DOHH2 (cell line): ENCODE measurements at regions not wholly inside any gene's neighbourhood (a gene's known extent, or its start where the extent isn't known, plus 50 kb on each side); places are given as distances from the start of the nearest gene placed in this dataset.

Experiments used
- EZH2phosphoT487 ChIP-seq: fragments of 200-600 bp; sonication (generic); IDR thresholded peaks from 2 replicates; pipeline ENCODE4 v1.6.1; 2017; ENCODE audit warnings: borderline replicate concordance, mild to moderate bottlenecking, antibody characterized with exemption, low read length, moderate library complexity, mixed read lengths
- TF ChIP-seq, protein P1 (sequence below): fragments of 200-600 bp; sonication (generic); IDR thresholded peaks from one replicate; pipeline ENCODE4 v1.5.1; 2014; ENCODE audit warnings: antibody characterized with exemption, mild to moderate bottlenecking, low read depth, low read length; ENCODE audit not compliant: poor library complexity, severe bottlenecking

- TF ChIP-seq, protein P1, sequence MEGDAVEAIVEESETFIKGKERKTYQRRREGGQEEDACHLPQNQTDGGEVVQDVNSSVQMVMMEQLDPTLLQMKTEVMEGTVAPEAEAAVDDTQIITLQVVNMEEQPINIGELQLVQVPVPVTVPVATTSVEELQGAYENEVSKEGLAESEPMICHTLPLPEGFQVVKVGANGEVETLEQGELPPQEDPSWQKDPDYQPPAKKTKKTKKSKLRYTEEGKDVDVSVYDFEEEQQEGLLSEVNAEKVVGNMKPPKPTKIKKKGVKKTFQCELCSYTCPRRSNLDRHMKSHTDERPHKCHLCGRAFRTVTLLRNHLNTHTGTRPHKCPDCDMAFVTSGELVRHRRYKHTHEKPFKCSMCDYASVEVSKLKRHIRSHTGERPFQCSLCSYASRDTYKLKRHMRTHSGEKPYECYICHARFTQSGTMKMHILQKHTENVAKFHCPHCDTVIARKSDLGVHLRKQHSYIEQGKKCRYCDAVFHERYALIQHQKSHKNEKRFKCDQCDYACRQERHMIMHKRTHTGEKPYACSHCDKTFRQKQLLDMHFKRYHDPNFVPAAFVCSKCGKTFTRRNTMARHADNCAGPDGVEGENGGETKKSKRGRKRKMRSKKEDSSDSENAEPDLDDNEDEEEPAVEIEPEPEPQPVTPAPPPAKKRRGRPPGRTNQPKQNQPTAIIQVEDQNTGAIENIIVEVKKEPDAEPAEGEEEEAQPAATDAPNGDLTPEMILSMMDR = no peak
- TF ChIP-seq EZH2phosphoT487 = no peak
Measured at GRCh38 chr16:86806838-86807351, 228.5 kb downstream of the FOXL1 start.
